H1 (cell line): ENCODE measurements at regions not wholly inside any gene's neighbourhood (a gene's known extent, or its start where the extent isn't known, plus 50 kb on each side); places are given as distances from the start of the nearest gene placed in this dataset.

ENCODE experiments used
- CHD7 ChIP-seq: fragments of 300-600 bp; sonication (generic); IDR thresholded peaks from 2 replicates; pipeline ENCODE4 v1.7.1; 2012; ENCODE audit warnings: low read length, moderate library complexity, mild to moderate bottlenecking, inconsistent platforms; ENCODE audit not compliant: insufficient replicate concordance
- CREB1 ChIP-seq: IDR thresholded peaks from 2 replicates; pipeline ENCODE4 v1.6.1; 2012; ENCODE audit warnings: inconsistent platforms
- GABPA ChIP-seq: IDR thresholded peaks from 2 replicates; pipeline ENCODE4 v1.6.1; 2011; ENCODE audit warnings: mild to moderate bottlenecking, low read length, moderate library complexity, borderline replicate concordance; ENCODE audit not compliant: insufficient read depth
- JUND ChIP-seq: IDR thresholded peaks from 2 replicates; pipeline ENCODE4 v1.6.1; 2011; ENCODE audit warnings: mild to moderate bottlenecking, improper control_type of control experiment, low read length
- PHF8 ChIP-seq: fragments of 200-600 bp; sonication (generic); conservative IDR thresholded peaks from 2 replicates; pipeline ENCODE4 v1.7.1; 2012; ENCODE audit warnings: low read depth, mild to moderate bottlenecking, inconsistent platforms, low read length, moderate library complexity
- RAD21 ChIP-seq, 2 experiments: IDR thresholded peaks in 1 of 2; conservative IDR thresholded peaks in 1 of 2; 2 replicates each; pipeline ENCODE4 v1.6.1; 2011; ENCODE audit warnings: low read depth in 2 of 2, low read length in 2 of 2, improper control_type of control experiment in 1 of 2, inconsistent platforms in 1 of 2, mild to moderate bottlenecking in 1 of 2, moderate library complexity in 1 of 2
- RFX5 ChIP-seq: IDR thresholded peaks from 2 replicates; pipeline ENCODE4 v1.6.1; 2011; ENCODE audit warnings: low read depth, low read length, improper control_type of control experiment, borderline replicate concordance
- RNF2 ChIP-seq: fragments of 200-900, 300-1000 bp; sonication (generic); IDR thresholded peaks from 2 replicates; pipeline ENCODE4 v1.7.1; 2016; ENCODE audit warnings: borderline replicate concordance, low read depth, mild to moderate bottlenecking, antibody characterized with exemption, low read length; ENCODE audit not compliant: poor library complexity, severe bottlenecking; ENCODE audit errors: missing control alignments
- SIN3A ChIP-seq, 2 experiments: IDR thresholded peaks in 1 of 2; conservative IDR thresholded peaks in 1 of 2; 2 replicates each; pipeline ENCODE4 v1.6.1; 2011 to 2012; ENCODE audit warnings: low read length in 2 of 2, improper control_type of control experiment in 1 of 2, low read depth in 1 of 2, mild to moderate bottlenecking in 1 of 2
- SIRT6 ChIP-seq: IDR thresholded peaks from one replicate; pipeline ENCODE4 v1.7.1; 2012; ENCODE audit warnings: low read length, inconsistent platforms
- SP1 ChIP-seq: IDR thresholded peaks from 2 replicates; pipeline ENCODE4 v1.6.1; 2011; ENCODE audit warnings: low read depth, low read length
- SP2 ChIP-seq: IDR thresholded peaks from 2 replicates; pipeline ENCODE4 v1.6.1; 2012; ENCODE audit warnings: mild to moderate bottlenecking, low read length, inconsistent platforms

GRCh38 chr1:110785612-110786011 lies 87.3 kb upstream of the CD53 start (continued):
- no peak for TF ChIP-seq CHD7
- TF ChIP-seq JUND: no peak
- TF ChIP-seq SP2: no peak
- TF ChIP-seq SIRT6: no peak
- no peak for TF ChIP-seq SIN3A (conservative IDR thresholded peaks at IDR 0.05 in 1 of 2, IDR thresholded peaks at IDR 0.05 in 1 of 2; ENCODE audit: low read depth in 1 of 2, low read length in 2 of 2)
- no peak for TF ChIP-seq RFX5
- no peak for TF ChIP-seq RAD21 (IDR thresholded peaks at IDR 0.05 in 1 of 2, conservative IDR thresholded peaks at IDR 0.05 in 1 of 2; ENCODE audit: low read depth in 2 of 2, low read length in 2 of 2)
- no peak for TF ChIP-seq PHF8
- no peak for TF ChIP-seq SP1
- TF ChIP-seq RNF2: no peak
- no peak for TF ChIP-seq CREB1
- TF ChIP-seq GABPA: no peak
